Tibial artery (tissue), 4 donors: ENCODE measurements at regions not wholly inside any gene's neighbourhood (a gene's known extent, or its start where the extent isn't known, plus 50 kb on each side); places are given as distances from the start of the nearest gene placed in this dataset.

Experiments
- DNase-seq, 2 donors: peaks; one replicate each; pipeline ENCODE4 v3.0.0-alpha.2; 2019
- H3K27ac ChIP-seq, 2 donors: fragments of 200-600 bp; sonication (generic) in 1 of 2; 1 replicate in 1 of 2; 2 replicates in 1 of 2; pipeline ENCODE4 v1.5.1; 2018 to 2019; ENCODE audit warnings: mild to moderate bottlenecking in 1 of 2
- H3K27me3 ChIP-seq, 2 donors: fragments of 200-600 bp; sonication (generic) in 1 of 2; one replicate each; pipeline versions ENCODE4 v1.5.1 to v1.6.0; 2016 to 2019
- H3K36me3 ChIP-seq, 3 donors: fragments of 200-600 bp; sonication (generic) in 2 of 3; one replicate each; pipeline ENCODE4 v1.5.1; 2016 to 2019; ENCODE audit warnings: mild to moderate bottlenecking in 2 of 3
- H3K4me1 ChIP-seq, 4 donors: fragments of 200-600 bp; sonication (generic) in 2 of 4; 1 replicate in 3 of 4; 2 replicates in 1 of 4; pipeline ENCODE4 v1.5.1; 2016 to 2019
- H3K4me3 ChIP-seq, 2 donors: fragments of 200-600 bp; sonication (generic) in 1 of 2; 1 replicate in 1 of 2; 2 replicates in 1 of 2; pipeline ENCODE4 v1.5.1; 2018 to 2019; ENCODE audit warnings: mild to moderate bottlenecking in 2 of 2
- H3K9me3 ChIP-seq, 3 donors: fragments of 200-600 bp; sonication (generic) in 1 of 3; one replicate each; pipeline ENCODE4 v1.5.1; 2016 to 2019
- CTCF ChIP-seq, 2 experiments: fragments of 200-600 bp in 1 of 2; fragments of 450-650 bp in 1 of 2; IDR thresholded peaks; one replicate each; pipeline ENCODE4 v1.5.1; 2017 to 2019; ENCODE audit warnings: antibody characterized with exemption in 2 of 2, mild to moderate bottlenecking in 1 of 2, moderate library complexity in 1 of 2
- intact Hi-C: fragments of 100-400 bp; cut with DNase I; formaldehyde crosslinking; loops from one replicate; pipeline ENCODE4 v1.15.0; 2023; ENCODE audit warnings: low total_unique reads

- Histone ChIP-seq H3K4me3 (no peak overlapping the region), H3K27me3 (no peaks in the 10 kb centered on the region), H3K9me3 (no peaks in the 10 kb centered on the region), H3K36me3 (no peaks in the 10 kb centered on the region), H3K27ac (no peak overlapping the region), H3K4me1 (no peaks in the 10 kb centered on the region)
- TF ChIP-seq CTCF (IDR thresholded peaks at IDR 0.05), result no peak
- no peak for DNase-seq
- intact Hi-C loops, result no loop called here
Observed at GRCh38 chrX:69010339-69010738, 154.9 kb downstream of the PJA1 start.

GRCh38 chrX:69000877-69001276, 164.4 kb downstream of the PJA1 start:
- no peak for DNase-seq
- Histone ChIP-seq H3K27ac (no peak overlapping the region), H3K4me3 (no peak overlapping the region), H3K4me1 (peaks cover 0 to 17% (median 6%) of the 10 kb centered on the region in 4 donors), H3K9me3 (no peaks in the 10 kb centered on the region), H3K27me3 (no peaks in the 10 kb centered on the region), H3K36me3 (no peaks in the 10 kb centered on the region)
- intact Hi-C loops, result no loop called here
- no peak for TF ChIP-seq CTCF (IDR thresholded peaks at IDR 0.05)

- intact Hi-C loops, result no loop called here
- H3K9me3 ChIP-seq, result no peaks in the 10 kb centered on the region
- DNase-seq, result no peak
- H3K4me3 ChIP-seq, result no peak overlapping the region
- peaks cover 0 to 26% (median 7%) of the 10 kb centered on the region in 4 donors for H3K4me1 ChIP-seq
- no peak for TF ChIP-seq CTCF (IDR thresholded peaks at IDR 0.05)
- H3K27me3 ChIP-seq, result no peaks in the 10 kb centered on the region
- H3K36me3 ChIP-seq, result no peaks in the 10 kb centered on the region
- H3K27ac ChIP-seq, result no peak overlapping the region
Observed at GRCh38 chrX:68999931-69000330, 165.3 kb downstream of the PJA1 start.

- H3K27ac ChIP-seq, result no peak overlapping the region
- intact Hi-C loops, result no loop called here
- no peaks in the 10 kb centered on the region for H3K27me3 ChIP-seq
- no peaks in the 10 kb centered on the region for H3K36me3 ChIP-seq
- no peaks in the 10 kb centered on the region for H3K9me3 ChIP-seq
- TF ChIP-seq CTCF (IDR thresholded peaks at IDR 0.05), result no peak
- no peak for DNase-seq
- peaks cover 0 to 26% (median 7%) of the 10 kb centered on the region in 4 donors for H3K4me1 ChIP-seq
- no peak overlapping the region for H3K4me3 ChIP-seq
Observed at GRCh38 chrX:68999356-68999755, 165.9 kb downstream of the PJA1 start.

GRCh38 chrX:68998716-68999115, 166.5 kb downstream of the PJA1 start:
- intact Hi-C loops, result no loop called here
- no peak for DNase-seq
- no peaks in the 10 kb centered on the region for H3K27me3 ChIP-seq

More at GRCh38 chrX:68998716-68999115, 166.5 kb downstream of the PJA1 start:
- peaks cover 0 to 26% (median 7%) of the 10 kb centered on the region in 4 donors for H3K4me1 ChIP-seq
- no peak for TF ChIP-seq CTCF (IDR thresholded peaks at IDR 0.05)
- no peaks in the 10 kb centered on the region for H3K36me3 ChIP-seq
- no peak overlapping the region for H3K4me3 ChIP-seq
- H3K27ac ChIP-seq, result no peak overlapping the region
- H3K9me3 ChIP-seq, result no peaks in the 10 kb centered on the region
